Upper lobe of right lung (tissue), 1 donor: ENCODE measurements at regions not wholly inside any gene's neighbourhood (a gene's known extent, or its start where the extent isn't known, plus 50 kb on each side); places are given as distances from the start of the nearest gene placed in this dataset.
"Not testable (repeated sequence)": the region's sequence is repeated elsewhere in the genome, so short reads cannot be mapped to it uniquely, and the experiment has no call there.

Experiments
- ATAC-seq: fragments of 200-7000 bp; cut with Tn5 transposase; one replicate; pipeline ENCODE4 v1.9.1; 2020; ENCODE audit warnings: mild to moderate bottlenecking, moderate library complexity
- DNase-seq: peaks from one replicate; pipeline ENCODE4 v3.0.0-alpha.2; 2020
- H3K27ac ChIP-seq: fragments of 200-600 bp; one replicate; pipeline ENCODE4 v1.8.0; 2022
- H3K27me3 ChIP-seq: fragments of 200-600 bp; one replicate; pipeline ENCODE4 v1.8.0; 2022; ENCODE audit warnings: mild to moderate bottlenecking
- H3K36me3 ChIP-seq: fragments of 200-600 bp; one replicate; pipeline ENCODE4 v1.8.0; 2022
- H3K4me1 ChIP-seq: fragments of 200-600 bp; one replicate; pipeline ENCODE4 v1.8.0; 2022
- H3K4me3 ChIP-seq: fragments of 200-600 bp; one replicate; pipeline ENCODE4 v1.8.0; 2022; ENCODE audit warnings: mild to moderate bottlenecking
- H3K9me3 ChIP-seq: fragments of 200-600 bp; one replicate; pipeline ENCODE4 v1.8.0; 2022
- intact Hi-C: fragments of 100-400 bp; cut with DNase I; formaldehyde crosslinking; loops from one replicate; pipeline ENCODE4 v1.11.0; 2022
- donor health status: DM: no; HTN: yes; CAD: no; lungs with severe emphysema.

GRCh38 chr16:29355339-29356059 is 51.0 kb downstream of the NPIPB11 start:
- H3K36me3 ChIP-seq, intact Hi-C loops, H3K4me3 ChIP-seq, H3K9me3 ChIP-seq, H3K27ac ChIP-seq, H3K4me1 ChIP-seq, ATAC-seq, H3K27me3 ChIP-seq, DNase-seq: not testable (repeated sequence)

GRCh38 chr16:29354449-29354848 is 52.1 kb downstream of the NPIPB11 start:
- H3K27ac ChIP-seq, DNase-seq, H3K4me1 ChIP-seq, H3K4me3 ChIP-seq, H3K9me3 ChIP-seq, intact Hi-C loops, H3K36me3 ChIP-seq, H3K27me3 ChIP-seq: not testable (repeated sequence)
- peak; percentile 78 for ATAC-seq

GRCh38 chr16:29352617-29352999 is 53.9 kb downstream of the NPIPB11 start:
- intact Hi-C loops, H3K36me3 ChIP-seq, H3K27me3 ChIP-seq, H3K4me3 ChIP-seq, DNase-seq, ATAC-seq, H3K9me3 ChIP-seq, H3K27ac ChIP-seq, H3K4me1 ChIP-seq: not testable (repeated sequence)

- H3K4me1 ChIP-seq, H3K9me3 ChIP-seq, H3K36me3 ChIP-seq, ATAC-seq, H3K27ac ChIP-seq, DNase-seq, intact Hi-C loops, H3K27me3 ChIP-seq, H3K4me3 ChIP-seq: not testable (repeated sequence)
Observed at GRCh38 chr16:29351970-29352616, 54.4 kb downstream of the NPIPB11 start.

- not testable (repeated sequence) for H3K4me3 ChIP-seq
Observed at GRCh38 chr16:29351271-29351969, 55.1 kb downstream of the NPIPB11 start.

GRCh38 chr16:29349966-29350365 is 56.5 kb downstream of the NPIPB11 start:
- H3K36me3 ChIP-seq, intact Hi-C loops, DNase-seq, H3K4me3 ChIP-seq, H3K9me3 ChIP-seq, H3K4me1 ChIP-seq, H3K27ac ChIP-seq, H3K27me3 ChIP-seq: not testable (repeated sequence)
- ATAC-seq = peak; percentile 38

More at GRCh38 chr16:29351271-29351969, 55.1 kb downstream of the NPIPB11 start:
- H3K9me3 ChIP-seq, intact Hi-C loops, H3K4me1 ChIP-seq, H3K27ac ChIP-seq, H3K27me3 ChIP-seq, H3K36me3 ChIP-seq, DNase-seq, ATAC-seq: not testable (repeated sequence)

GRCh38 chr16:29348748-29349147 is 57.8 kb downstream of the NPIPB11 start:
- DNase-seq, H3K4me3 ChIP-seq, H3K27ac ChIP-seq, H3K4me1 ChIP-seq, ATAC-seq, intact Hi-C loops, H3K27me3 ChIP-seq, H3K9me3 ChIP-seq, H3K36me3 ChIP-seq: not testable (repeated sequence)

GRCh38 chr16:29348123-29348690 is 58.3 kb downstream of the NPIPB11 start:
- intact Hi-C loops, H3K9me3 ChIP-seq, DNase-seq, H3K27ac ChIP-seq, H3K27me3 ChIP-seq, H3K36me3 ChIP-seq, H3K4me1 ChIP-seq, H3K4me3 ChIP-seq: not testable (repeated sequence)
- peak; percentile 59 for ATAC-seq

GRCh38 chr16:29346796-29347580 is 59.5 kb downstream of the NPIPB11 start:
- intact Hi-C loops, H3K36me3 ChIP-seq, H3K27me3 ChIP-seq, H3K4me3 ChIP-seq, H3K4me1 ChIP-seq, H3K9me3 ChIP-seq, ATAC-seq, H3K27ac ChIP-seq, DNase-seq: not testable (repeated sequence)

- H3K27ac ChIP-seq, H3K4me1 ChIP-seq, intact Hi-C loops, ATAC-seq, H3K9me3 ChIP-seq, DNase-seq, H3K4me3 ChIP-seq, H3K36me3 ChIP-seq, H3K27me3 ChIP-seq: not testable (repeated sequence)
Observed at GRCh38 chr16:29346203-29346602, 60.3 kb downstream of the NPIPB11 start.

- H3K36me3 ChIP-seq, H3K9me3 ChIP-seq, ATAC-seq, DNase-seq, H3K27ac ChIP-seq, H3K27me3 ChIP-seq, intact Hi-C loops, H3K4me3 ChIP-seq, H3K4me1 ChIP-seq: not testable (repeated sequence)
Observed at GRCh38 chr16:29342937-29343336, 63.6 kb downstream of the NPIPB11 start.

GRCh38 chr16:29340779-29341438 is 65.6 kb downstream of the NPIPB11 start:
- H3K4me1 ChIP-seq, H3K4me3 ChIP-seq, H3K27ac ChIP-seq, H3K9me3 ChIP-seq, intact Hi-C loops, H3K36me3 ChIP-seq, H3K27me3 ChIP-seq, DNase-seq, ATAC-seq: not testable (repeated sequence)

GRCh38 chr16:29340235-29340634 is 66.3 kb downstream of the NPIPB11 start:
- H3K27ac ChIP-seq, H3K27me3 ChIP-seq, H3K9me3 ChIP-seq, H3K36me3 ChIP-seq, intact Hi-C loops, DNase-seq, H3K4me1 ChIP-seq, ATAC-seq, H3K4me3 ChIP-seq: not testable (repeated sequence)
